ENCODE measurements at regions not wholly inside any gene's neighbourhood (a gene's known extent, or its start where the extent isn't known, plus 50 kb on each side); places are given as distances from the start of the nearest gene placed in this dataset.

- no peaks in the 10 kb centered on the region for H3K79me2 ChIP-seq (ENCODE audit: insufficient read depth, low read depth)
- no peaks in the 10 kb centered on the region for H3K27me3 ChIP-seq (ENCODE audit: insufficient read depth, low read depth)
- TF ChIP-seq CTCF (conservative IDR thresholded peaks at IDR 0.05; ENCODE audit: low read depth, low read length), result no peak
- no peak overlapping the region for H3K27ac ChIP-seq
- no peak overlapping the region for H3K4me2 ChIP-seq
- no peaks in the 10 kb centered on the region for H3K4me1 ChIP-seq (ENCODE audit: low read depth, poor library complexity, severe bottlenecking)
- H3K36me3 ChIP-seq (ENCODE audit: insufficient read depth), result no peaks in the 10 kb centered on the region
- no peaks in the 10 kb centered on the region for H4K20me1 ChIP-seq (ENCODE audit: insufficient read depth)
- H2AFZ ChIP-seq (ENCODE audit: low read depth), result no peak overlapping the region
- H3K9ac ChIP-seq, result no peak overlapping the region
- no peak overlapping the region for H3K4me3 ChIP-seq (IDR thresholded peaks at IDR 0.05; ENCODE audit: insufficient read depth, low read depth, low read length)
These were observed 678.6 kb downstream of the IQCM start for GRCh38 chr4:149136951-149137620.

GRCh38 chr4:149135062-149135461 is 680.6 kb downstream of the IQCM start:
- Histone ChIP-seq H4K20me1 (ENCODE audit: insufficient read depth) (no peaks in the 10 kb centered on the region), H3K79me2 (ENCODE audit: insufficient read depth, low read depth) (no peaks in the 10 kb centered on the region), H3K9ac (no peak overlapping the region), H3K4me1 (ENCODE audit: low read depth, poor library complexity, severe bottlenecking) (no peaks in the 10 kb centered on the region), H3K27me3 (ENCODE audit: insufficient read depth, low read depth) (no peaks in the 10 kb centered on the region), H3K36me3 (ENCODE audit: insufficient read depth) (no peaks in the 10 kb centered on the region), H2AFZ (ENCODE audit: low read depth) (no peak overlapping the region), H3K4me2 (no peak overlapping the region), H3K27ac (no peak overlapping the region), H3K4me3 (IDR thresholded peaks at IDR 0.05; ENCODE audit: insufficient read depth, low read depth, low read length) (no peak overlapping the region)
- no peak for TF ChIP-seq CTCF (conservative IDR thresholded peaks at IDR 0.05; ENCODE audit: low read depth, low read length)

GRCh38 chr4:149121023-149121404 is 678.8 kb upstream of the NR3C2 start:
- no peak overlapping the region for H3K4me2 ChIP-seq
- TF ChIP-seq CTCF (conservative IDR thresholded peaks at IDR 0.05; ENCODE audit: low read depth, low read length), result no peak
- no peaks in the 10 kb centered on the region for H3K27me3 ChIP-seq (ENCODE audit: insufficient read depth, low read depth)
- no peaks in the 10 kb centered on the region for H3K4me1 ChIP-seq (ENCODE audit: low read depth, poor library complexity, severe bottlenecking)
- H3K36me3 ChIP-seq (ENCODE audit: insufficient read depth), result no peaks in the 10 kb centered on the region
- H3K4me3 ChIP-seq (IDR thresholded peaks at IDR 0.05; ENCODE audit: insufficient read depth, low read depth, low read length), result no peak overlapping the region
- H3K9ac ChIP-seq, result no peak overlapping the region
- H3K79me2 ChIP-seq (ENCODE audit: insufficient read depth, low read depth), result no peaks in the 10 kb centered on the region
- H3K27ac ChIP-seq, result no peak overlapping the region
- no peak overlapping the region for H2AFZ ChIP-seq (ENCODE audit: low read depth)
- no peaks in the 10 kb centered on the region for H4K20me1 ChIP-seq (ENCODE audit: insufficient read depth)

GRCh38 chr4:149120331-149121022 is 678.3 kb upstream of the NR3C2 start:
- H3K36me3 ChIP-seq (ENCODE audit: insufficient read depth), result no peaks in the 10 kb centered on the region
- TF ChIP-seq CTCF (conservative IDR thresholded peaks at IDR 0.05; ENCODE audit: low read depth, low read length), result no peak
- no peak overlapping the region for H3K27ac ChIP-seq

More at GRCh38 chr4:149120331-149121022, 678.3 kb upstream of the NR3C2 start:
- Histone ChIP-seq H3K4me2 (no peak overlapping the region), H3K9ac (no peak overlapping the region), H3K4me3 (IDR thresholded peaks at IDR 0.05; ENCODE audit: insufficient read depth, low read depth, low read length) (no peak overlapping the region), H2AFZ (ENCODE audit: low read depth) (no peak overlapping the region), H3K27me3 (ENCODE audit: insufficient read depth, low read depth) (no peaks in the 10 kb centered on the region), H3K79me2 (ENCODE audit: insufficient read depth, low read depth) (no peaks in the 10 kb centered on the region), H3K4me1 (ENCODE audit: low read depth, poor library complexity, severe bottlenecking) (no peaks in the 10 kb centered on the region), H4K20me1 (ENCODE audit: insufficient read depth) (no peaks in the 10 kb centered on the region)
